GM23248 (cell line): ENCODE measurements at regions not wholly inside any gene's neighbourhood (a gene's known extent, or its start where the extent isn't known, plus 50 kb on each side); places are given as distances from the start of the nearest gene placed in this dataset.

Experiments
- EZH2 ChIP-seq: fragments of 200-600 bp; sonication (generic); IDR thresholded peaks from 2 replicates; pipeline ENCODE4 v1.6.1; 2018; ENCODE audit warnings: antibody characterized with exemption, mild to moderate bottlenecking; ENCODE audit not compliant: insufficient read depth, poor library complexity, severe bottlenecking
- EZH2phosphoT487 ChIP-seq: fragments of 200-600 bp; sonication (generic); IDR thresholded peaks from 2 replicates; pipeline ENCODE4 v1.6.1; 2018; ENCODE audit warnings: antibody characterized with exemption, moderate library complexity, mild to moderate bottlenecking, low read depth; ENCODE audit not compliant: insufficient read depth

- no peak for TF ChIP-seq EZH2
- no peak for TF ChIP-seq EZH2phosphoT487
Observed at GRCh38 chr17:21528031-21528695, 152.0 kb downstream of the KCNJ12 start.
